Endodermal cell (in vitro differentiated cells): ENCODE measurements at regions not wholly inside any gene's neighbourhood (a gene's known extent, or its start where the extent isn't known, plus 50 kb on each side); places are given as distances from the start of the nearest gene placed in this dataset.

Source experiments
- DNase-seq: peaks from one replicate; pipeline ENCODE4 v3.0.0-alpha.2; 2017
- H3K27ac ChIP-seq: 2 replicates; pipeline ENCODE4 v1.5.1; 2013; ENCODE audit warnings: mild to moderate bottlenecking, low read depth, low read length, moderate library complexity
- H3K27me3 ChIP-seq: 2 replicates; pipeline ENCODE4 v1.6.1; 2013; ENCODE audit warnings: mild to moderate bottlenecking, low read length, moderate library complexity; ENCODE audit not compliant: insufficient read depth, control insufficient read depth, poor library complexity, severe bottlenecking
- H3K36me3 ChIP-seq: 2 replicates; pipeline ENCODE4 v1.7.0; 2013; ENCODE audit warnings: mild to moderate bottlenecking, low read length, moderate library complexity; ENCODE audit not compliant: control insufficient read depth, insufficient read depth
- H3K4me1 ChIP-seq: one replicate; pipeline ENCODE4 v1.7.0; 2013; ENCODE audit warnings: low read length; ENCODE audit not compliant: control insufficient read depth, insufficient read depth
- H3K4me3 ChIP-seq: 2 replicates; pipeline ENCODE4 v1.5.1; 2013; ENCODE audit warnings: mild to moderate bottlenecking, low read length, moderate library complexity
- H3K9ac ChIP-seq: 2 replicates; pipeline ENCODE4 v1.6.1; 2013; ENCODE audit warnings: mild to moderate bottlenecking, low read length, moderate library complexity; ENCODE audit not compliant: poor library complexity, severe bottlenecking; ENCODE audit errors: extremely low read depth
- H3K9me3 ChIP-seq: 2 replicates; pipeline ENCODE4 v1.6.1; 2013; ENCODE audit warnings: mild to moderate bottlenecking, low read length, moderate library complexity; ENCODE audit not compliant: control insufficient read depth
- H3K27ac Mint-ChIP-seq: 2 replicates; pipeline ENCODE4 v1.8.0; 2020; ENCODE audit warnings: mixed read lengths
- H3K27me3 Mint-ChIP-seq: 2 replicates; pipeline ENCODE4 v1.8.0; 2021; ENCODE audit warnings: mild to moderate bottlenecking, mixed read lengths; ENCODE audit not compliant: insufficient read depth
- H3K36me3 Mint-ChIP-seq: 2 replicates; pipeline ENCODE4 v1.8.0; 2020; ENCODE audit warnings: low read depth, mixed read lengths
- H3K4me1 Mint-ChIP-seq: 2 replicates; pipeline ENCODE4 v1.8.0; 2020; ENCODE audit warnings: mixed read lengths
- H3K4me3 Mint-ChIP-seq: 2 replicates; pipeline ENCODE4 v1.8.0; 2020; ENCODE audit warnings: mild to moderate bottlenecking, moderate library complexity, mixed read lengths
- H3K9me3 Mint-ChIP-seq: 2 replicates; pipeline ENCODE4 v1.8.0; 2020; ENCODE audit warnings: mild to moderate bottlenecking, mixed read lengths
- CTCF ChIP-seq: fragments of 200-600 bp; sonication (generic); conservative IDR thresholded peaks from 2 replicates; pipeline ENCODE4 v1.5.0; 2021; ENCODE audit warnings: antibody characterized with exemption, mild to moderate bottlenecking
- WGBS, 2 experiments: methylation state at CpG; one replicate each; pipeline versions ENCODE4 v1.1.5 to v1.1.7; 2013; ENCODE audit warnings: missing lambda C conversion rate in 2 of 2, mixed read lengths in 1 of 2; ENCODE audit not compliant: insufficient coverage in 1 of 2, insufficient read length in 1 of 2; 5-methylcytosine and 5-hydroxymethylcytosine counted together

GRCh38 chr4:133323670-133324069, 174.6 kb downstream of the PCDH10 start:
- Histone ChIP-seq H3K36me3 (peaks cover 14% of the 10 kb centered on the region), H3K4me3 (no peak overlapping the region), H3K27ac (no peak overlapping the region), H3K9me3 (no peaks in the 10 kb centered on the region), H3K9ac (no peak overlapping the region), H3K27me3 (no peaks in the 10 kb centered on the region), H3K4me1 (no peaks in the 10 kb centered on the region)
- Mint-ChIP-seq H3K4me1 (peaks cover 6% of the 10 kb centered on the region), H3K27me3 (no peaks in the 10 kb centered on the region), H3K9me3 (no peaks in the 10 kb centered on the region), H3K27ac (no peak overlapping the region), H3K4me3 (no peak overlapping the region), H3K36me3 (peaks cover 19% of the 10 kb centered on the region)
- WGBS, 2 experiments, result 85 to 97% methylated on average over 2 to 3 of the region's 3 CpGs
- no peak for DNase-seq
- TF ChIP-seq CTCF, result no peak

- no peak overlapping the region for H3K9ac ChIP-seq
- no peak overlapping the region for H3K27ac ChIP-seq
- no peaks in the 10 kb centered on the region for H3K27me3 Mint-ChIP-seq
- no peak overlapping the region for H3K4me3 Mint-ChIP-seq
- H3K36me3 Mint-ChIP-seq, result peaks cover 16% of the 10 kb centered on the region
- WGBS, 2 experiments, result 41% methylated on average over 2 of the region's 2 CpGs; no CpG with 5 or more reads in 1 of the 2 experiments
- no peaks in the 10 kb centered on the region for H3K27me3 ChIP-seq
- no peaks in the 10 kb centered on the region for H3K9me3 Mint-ChIP-seq
- DNase-seq, result peak; percentile 53
- no peaks in the 10 kb centered on the region for H3K9me3 ChIP-seq
- no peak overlapping the region for H3K27ac Mint-ChIP-seq
- peaks cover under 1% of the 10 kb centered on the region for H3K4me1 ChIP-seq
- H3K4me1 Mint-ChIP-seq, result peaks cover 14% of the 10 kb centered on the region
- peak; percentile 86 for TF ChIP-seq CTCF
- no peak overlapping the region for H3K4me3 ChIP-seq
- H3K36me3 ChIP-seq, result peaks cover 10% of the 10 kb centered on the region
These were observed 171.6 kb downstream of the PCDH10 start for GRCh38 chr4:133320576-133321170.

GRCh38 chr4:133316909-133317308, 167.8 kb downstream of the PCDH10 start:
- no peak overlapping the region for H3K27ac ChIP-seq
- Mint-ChIP-seq H3K27ac (peak overlapping the region; percentile 9), H3K4me1 (peaks cover 23% of the 10 kb centered on the region), H3K9me3 (no peaks in the 10 kb centered on the region), H3K36me3 (peaks cover 3% of the 10 kb centered on the region), H3K4me3 (no peak overlapping the region), H3K27me3 (no peaks in the 10 kb centered on the region)
- no peak for DNase-seq
- no peaks in the 10 kb centered on the region for H3K9me3 ChIP-seq
- 90% methylated on average over 5 of the region's 5 CpGs for WGBS, 2 experiments
- H3K9ac ChIP-seq, result no peak overlapping the region
- H3K4me3 ChIP-seq, result no peak overlapping the region
- no peak for TF ChIP-seq CTCF
- H3K36me3 ChIP-seq, result peaks cover 11% of the 10 kb centered on the region
- H3K4me1 ChIP-seq, result peaks cover 4% of the 10 kb centered on the region
- H3K27me3 ChIP-seq, result no peaks in the 10 kb centered on the region
